SH-SY5Y (cell line): ENCODE measurements at regions not wholly inside any gene's neighbourhood (a gene's known extent, or its start where the extent isn't known, plus 50 kb on each side); places are given as distances from the start of the nearest gene placed in this dataset.

Experiments
- GATA2 ChIP-seq: IDR thresholded peaks from 2 replicates; pipeline ENCODE4 v1.6.1; 2011; ENCODE audit warnings: mild to moderate bottlenecking, low read depth, low read length
- GATA3 ChIP-seq: IDR thresholded peaks from 2 replicates; pipeline ENCODE4 v1.6.1; 2011; ENCODE audit warnings: low read depth, mild to moderate bottlenecking, low read length, moderate library complexity

- TF ChIP-seq GATA3 (no peak), GATA2 (no peak)
Observed at GRCh38 chr5:68652534-68652965, 437.0 kb downstream of the PIK3R1 start.

GRCh38 chr5:68653471-68653870, 437.9 kb downstream of the PIK3R1 start:
- no peak for TF ChIP-seq GATA3

GRCh38 chr5:68657055-68657961, 436.5 kb upstream of the SLC30A5 start:
- no peak for TF ChIP-seq GATA2
- TF ChIP-seq GATA3 = no peak

- no peak for TF ChIP-seq GATA2
- no peak for TF ChIP-seq GATA3
Observed at GRCh38 chr5:68658810-68659372, 434.9 kb upstream of the SLC30A5 start.

- TF ChIP-seq GATA2 = no peak
- no peak for TF ChIP-seq GATA3
Observed at GRCh38 chr5:68659881-68660280, 433.9 kb upstream of the SLC30A5 start.

GRCh38 chr5:68661237-68661636, 432.6 kb upstream of the SLC30A5 start:
- TF ChIP-seq GATA3 (no peak), GATA2 (no peak)

- TF ChIP-seq GATA2 (no peak), GATA3 (no peak)
Observed at GRCh38 chr5:68662804-68663307, 431.0 kb upstream of the SLC30A5 start.

GRCh38 chr5:68669864-68670575, 423.8 kb upstream of the SLC30A5 start:
- TF ChIP-seq GATA2 (no peak), GATA3 (no peak)

GRCh38 chr5:68673106-68673822, 420.6 kb upstream of the SLC30A5 start:
- TF ChIP-seq GATA2 = peak; percentile 57
- TF ChIP-seq GATA3 = no peak

- TF ChIP-seq GATA2 (no peak), GATA3 (no peak)
Observed at GRCh38 chr5:68673823-68674180, 420.0 kb upstream of the SLC30A5 start.

- TF ChIP-seq GATA3 (no peak), GATA2 (no peak)
Observed at GRCh38 chr5:68679041-68679440, 414.8 kb upstream of the SLC30A5 start.

- TF ChIP-seq GATA2 (no peak), GATA3 (no peak)
Observed at GRCh38 chr5:68680366-68680765, 413.4 kb upstream of the SLC30A5 start.

GRCh38 chr5:68681929-68682328, 411.9 kb upstream of the SLC30A5 start:
- TF ChIP-seq GATA2 = no peak
- TF ChIP-seq GATA3 = no peak
